ENCODE measurements at regions not wholly inside any gene's neighbourhood (a gene's known extent, or its start where the extent isn't known, plus 50 kb on each side); places are given as distances from the start of the nearest gene placed in this dataset.

DNA sequence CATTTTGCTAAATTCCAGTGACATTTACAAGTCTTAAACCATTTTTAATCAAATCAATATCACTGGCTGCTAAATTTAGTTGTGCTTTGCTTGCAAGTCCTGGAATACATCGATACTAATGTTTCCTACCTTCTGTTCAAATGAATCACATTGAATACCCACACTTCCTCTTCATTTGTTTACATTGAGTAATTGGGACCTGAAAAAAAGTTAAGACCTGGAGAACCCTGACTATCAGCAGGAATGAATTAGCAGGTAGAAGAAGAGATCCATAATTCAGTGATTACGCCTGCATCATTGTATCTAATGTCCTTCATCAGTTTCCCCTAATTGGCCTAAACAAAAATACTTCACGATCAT is 369.3 kb downstream of the ETNK1 start:
- peak in 1 of 3 experiments; percentile 40 for DNase-seq

GRCh38 chr12:23001487-23001886 is 376.5 kb downstream of the ETNK1 start:
- DNase-seq = no peak

DNA sequence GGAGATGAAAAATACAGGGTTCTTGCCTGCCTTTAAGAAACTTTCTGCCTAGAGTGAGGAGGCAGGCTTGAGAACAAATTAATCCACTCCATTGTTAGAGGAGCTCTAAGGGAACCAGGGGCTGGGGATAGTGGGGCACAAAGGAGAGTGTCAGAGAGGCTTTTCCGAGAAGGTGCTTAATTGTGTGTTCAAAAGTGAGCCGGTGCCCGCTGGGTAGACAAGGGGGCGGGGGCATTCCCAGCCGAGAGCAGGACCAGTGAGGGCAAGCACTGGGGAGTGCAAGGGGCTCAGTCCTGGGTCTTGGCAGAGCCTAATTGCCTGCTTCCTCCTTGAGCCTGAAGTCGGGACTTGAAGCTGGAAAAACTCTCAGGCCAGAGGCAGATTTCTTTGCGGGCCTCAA is 377.4 kb downstream of the ETNK1 start:
- no peak for DNase-seq

DNA sequence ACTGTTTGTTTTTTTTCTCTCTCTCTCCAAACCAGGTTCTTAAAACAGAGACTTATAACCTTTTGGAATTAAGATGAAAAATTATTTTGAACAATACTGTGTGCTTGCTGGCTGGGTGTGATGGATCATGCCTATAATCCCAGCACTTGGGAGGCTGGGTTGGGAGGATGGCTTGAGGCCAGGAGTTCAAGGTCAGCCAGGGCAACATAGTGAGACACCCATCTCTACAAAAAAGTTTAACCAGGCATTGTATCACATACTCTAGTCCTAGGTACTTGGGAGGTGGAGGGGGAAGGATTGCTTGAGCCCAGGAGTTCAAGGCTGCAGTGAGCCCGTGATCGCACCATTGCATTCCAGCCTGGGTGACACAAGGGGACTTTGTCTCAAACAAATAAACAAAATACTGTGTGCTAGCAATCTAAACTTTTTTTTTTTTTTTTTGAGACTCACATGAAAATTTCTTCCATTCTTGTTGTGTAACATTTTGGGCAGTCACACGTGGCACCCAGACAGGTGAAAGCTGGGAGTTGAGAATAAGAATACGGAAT is 379.6 kb downstream of the ETNK1 start:
- DNase-seq = no peak

DNA sequence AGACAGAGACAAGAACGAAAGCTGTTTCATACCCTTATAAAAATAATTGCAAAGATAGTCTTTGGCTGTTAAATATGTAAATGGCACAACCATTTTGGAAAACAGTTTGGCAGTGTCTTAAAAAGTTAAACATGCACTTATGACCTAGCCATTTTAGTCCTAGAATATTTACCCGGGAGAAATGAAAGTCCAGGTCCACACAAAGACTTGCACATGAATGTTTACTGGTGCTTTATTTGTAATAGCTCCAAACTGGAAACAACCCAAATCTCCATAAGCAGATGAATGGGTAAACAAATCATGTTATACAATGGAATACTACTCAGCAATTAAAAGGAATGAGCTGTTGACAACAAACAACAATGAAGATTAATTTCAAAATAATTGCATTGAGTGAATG is 380.4 kb downstream of the ETNK1 start:
- DNase-seq = no peak

GRCh38 chr12:23006413-23006812 is 381.4 kb downstream of the ETNK1 start:
- no peak for DNase-seq

DNA sequence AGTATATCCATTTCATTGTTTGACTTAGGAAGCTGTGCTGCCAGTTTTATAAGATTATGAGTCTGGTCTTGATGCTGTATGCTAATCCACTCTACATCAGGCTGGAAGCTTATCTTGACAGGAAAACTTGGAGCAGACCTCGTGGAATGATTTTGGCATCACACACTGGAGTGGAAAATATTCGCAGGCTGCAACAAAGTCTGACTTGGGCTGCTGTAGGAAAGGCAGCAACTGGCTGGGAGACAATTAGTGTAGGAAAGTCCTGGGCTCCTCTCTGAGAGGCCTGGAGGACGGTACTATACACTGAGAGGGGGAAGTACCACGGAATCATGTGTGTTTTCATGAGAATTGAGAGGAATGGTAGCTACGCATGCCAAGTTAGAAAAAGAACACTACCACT is 383.7 kb downstream of the ETNK1 start:
- no peak for DNase-seq

DNA sequence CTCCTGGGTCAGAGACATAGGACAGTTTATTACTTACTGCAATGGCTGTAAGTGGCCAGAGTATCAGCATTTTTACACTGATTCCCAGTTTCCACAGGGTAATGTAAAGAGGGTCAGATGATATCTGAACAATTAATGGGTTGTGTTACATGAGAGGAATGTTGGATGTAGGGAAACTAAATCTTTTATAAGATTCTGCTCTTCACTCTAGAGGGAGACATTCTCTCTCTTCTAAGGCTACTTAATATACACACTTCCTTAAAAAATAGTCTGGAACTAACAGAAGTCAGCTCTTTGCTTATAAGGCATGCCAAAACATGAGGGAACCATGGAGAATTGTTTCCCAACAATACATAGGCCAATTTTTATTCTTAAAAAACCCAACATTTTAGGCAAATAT is 389.8 kb downstream of the ETNK1 start:
- no peak for DNase-seq

GRCh38 chr12:23025372-23026016 is 400.5 kb downstream of the ETNK1 start:
- no peak for DNase-seq

GRCh38 chr12:23028158-23028802 is 403.3 kb downstream of the ETNK1 start:
- DNase-seq = no peak

- DNase-seq = no peak
Measured at GRCh38 chr12:23029185-23029584, 404.2 kb downstream of the ETNK1 start.

DNA sequence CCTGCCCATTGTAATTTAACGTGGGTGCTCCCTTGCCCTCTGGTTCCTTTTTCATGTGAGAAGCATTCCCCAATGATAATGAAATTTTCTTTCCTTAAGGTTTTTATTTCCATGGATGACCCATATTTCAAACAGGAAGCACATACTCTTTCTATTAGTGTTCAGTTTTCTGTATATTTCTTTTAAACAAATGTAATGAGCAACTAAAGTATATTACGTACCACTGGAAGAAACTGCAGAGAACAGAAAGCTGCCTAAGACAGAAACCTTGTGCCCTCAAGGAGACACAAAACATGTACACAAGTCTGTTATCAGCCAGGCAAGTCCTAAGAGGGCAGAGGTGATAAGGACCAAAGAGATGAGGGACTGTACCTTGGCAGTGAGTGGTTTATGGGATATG is 414.9 kb downstream of the ETNK1 start:
- DNase-seq = no peak

GRCh38 chr12:23041774-23042173 is 416.8 kb downstream of the ETNK1 start:
- no peak for DNase-seq

- no peak for DNase-seq
Measured at GRCh38 chr12:23043646-23044045, 418.7 kb downstream of the ETNK1 start.

GRCh38 chr12:23049180-23049579 is 424.2 kb downstream of the ETNK1 start:
- no peak for DNase-seq

DNA sequence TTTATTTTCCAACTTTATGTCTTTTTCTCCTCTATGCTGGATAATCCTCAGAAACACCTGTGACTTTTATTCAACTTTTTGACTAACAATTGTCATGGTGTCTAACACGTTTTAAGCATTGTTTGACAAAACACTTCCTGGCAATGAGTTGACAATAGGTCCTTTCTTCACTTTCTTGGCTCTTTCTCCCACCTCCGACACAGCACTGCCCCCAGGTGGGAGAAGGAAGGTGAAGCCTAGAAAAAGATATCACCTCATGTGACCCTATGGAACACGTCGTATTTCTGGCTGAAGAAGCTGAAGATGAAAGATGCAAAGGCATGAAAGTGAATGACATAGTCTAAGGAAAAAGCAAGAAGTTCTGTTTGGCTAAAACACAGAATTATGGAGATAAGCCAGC is 430.0 kb downstream of the ETNK1 start:
- DNase-seq = peak; percentile 9 to 67 (median 11)

- DNase-seq = no peak
Measured at GRCh38 chr12:23057571-23057970, 432.6 kb downstream of the ETNK1 start.

- no peak for DNase-seq
Measured at GRCh38 chr12:23060161-23060560, 435.2 kb downstream of the ETNK1 start.

GRCh38 chr12:23063206-23063605 is 438.2 kb downstream of the ETNK1 start:
- DNase-seq = no peak

DNA sequence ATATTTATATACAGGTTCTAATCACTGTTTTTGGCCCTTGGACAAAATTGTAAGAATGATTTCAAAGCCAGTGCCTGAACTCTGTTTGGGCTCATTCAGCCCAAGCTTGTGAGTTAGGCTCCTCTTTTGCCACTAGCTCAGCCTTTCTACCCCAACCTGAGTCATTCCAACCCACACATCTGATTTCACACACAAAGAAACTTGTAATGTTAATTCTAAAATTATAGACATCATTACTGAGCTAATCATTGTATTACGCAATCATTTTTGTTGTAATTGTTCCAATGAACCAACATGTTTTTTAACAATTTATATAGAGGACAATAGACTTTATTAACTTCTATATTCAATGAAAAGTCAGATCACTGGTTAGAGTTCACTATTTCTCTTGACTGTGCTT is 441.1 kb downstream of the ETNK1 start:
- no peak for DNase-seq

DNA sequence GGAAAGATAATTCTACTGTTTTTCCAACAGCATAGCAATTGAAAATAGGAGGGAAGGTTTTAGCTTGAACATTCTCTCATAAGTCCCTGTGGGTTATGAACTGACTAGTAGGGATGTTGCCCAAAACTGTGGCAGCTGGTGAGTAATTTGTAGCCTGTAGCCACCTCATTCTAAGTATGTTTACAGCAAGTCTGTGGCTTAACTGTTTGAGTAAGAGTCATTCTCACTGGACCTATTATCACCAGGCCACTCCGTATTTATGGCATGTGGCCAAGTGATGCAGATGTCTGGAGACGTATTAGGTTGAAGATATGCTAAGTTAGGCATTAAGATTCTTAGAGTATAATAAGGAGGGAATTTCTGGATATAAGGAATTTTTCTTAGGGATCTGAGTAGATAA is 458.3 kb downstream of the ETNK1 start:
- peak in 2 of 3 experiments; percentile 8 to 50 for DNase-seq

DNA sequence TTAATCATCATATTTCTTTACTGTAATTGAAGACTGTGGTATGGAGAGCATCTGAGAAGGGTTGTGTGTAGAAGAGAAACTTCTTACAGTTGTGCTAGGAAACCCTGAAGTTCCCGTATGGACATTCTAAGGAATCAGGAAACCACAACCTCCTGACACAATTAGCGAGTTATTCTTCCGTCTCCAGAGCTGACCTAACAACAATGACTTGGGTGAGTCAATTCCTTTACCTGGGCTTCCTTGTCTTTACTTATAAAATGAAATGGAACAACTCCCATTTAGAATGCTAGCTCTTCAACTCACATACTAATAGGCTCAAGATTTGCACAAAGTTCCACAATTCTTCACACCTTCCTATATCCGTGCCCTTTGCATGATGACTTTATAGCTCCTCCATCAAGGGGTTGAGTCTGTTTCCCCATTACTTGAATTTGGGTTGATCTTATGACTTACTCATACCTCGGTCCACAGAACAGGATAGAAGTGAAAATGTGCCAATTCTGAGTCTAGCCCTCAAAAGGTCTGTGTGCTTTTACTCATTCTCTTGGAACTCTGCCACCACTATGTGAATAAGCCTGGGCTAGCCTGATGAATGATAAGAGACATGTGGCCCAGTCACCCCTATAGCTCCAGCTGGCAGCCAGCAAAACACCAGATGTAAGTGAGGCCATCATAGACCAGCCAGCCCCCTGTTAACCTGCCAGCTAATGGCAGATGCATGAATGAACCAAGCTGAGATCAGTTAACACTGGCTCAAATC is 459.4 kb downstream of the ETNK1 start:
- DNase-seq = peak in 1 of 3 experiments; percentile 13

- DNase-seq = no peak
Measured at GRCh38 chr12:23088594-23088993, 463.6 kb downstream of the ETNK1 start.

GRCh38 chr12:23093488-23093887 is 468.5 kb downstream of the ETNK1 start:
- DNase-seq = no peak

All from NCI-H1417 (cell line).